Vagina (tissue), 2 donors: ENCODE measurements at regions not wholly inside any gene's neighbourhood (a gene's known extent, or its start where the extent isn't known, plus 50 kb on each side); places are given as distances from the start of the nearest gene placed in this dataset.

Source experiments
- POLR2A ChIP-seq, 2 donors: fragments of 450-650 bp; IDR thresholded peaks; one replicate each; pipeline ENCODE4 v1.6.1; 2017; ENCODE audit warnings: antibody characterized with exemption in 2 of 2, mild to moderate bottlenecking in 2 of 2, moderate library complexity in 2 of 2
- POLR2AphosphoS5 ChIP-seq, 2 donors: sonication (generic); formaldehyde crosslinking; IDR thresholded peaks; one replicate each; pipeline ENCODE4 v1.9.0; 2017; ENCODE audit warnings: antibody characterized with exemption in 2 of 2, mild to moderate bottlenecking in 2 of 2, low read depth in 1 of 2; ENCODE audit not compliant: insufficient read depth in 1 of 2
- TF ChIP-seq, protein P1 (sequence below), 3 experiments: fragments of 450-650 bp in 2 of 3; fragments of 200-600 bp in 1 of 3; sonication (generic) in 1 of 3; IDR thresholded peaks; one replicate each; pipeline ENCODE4 v1.5.1; 2017 to 2019; ENCODE audit warnings: antibody characterized with exemption in 3 of 3, mild to moderate bottlenecking in 2 of 3, moderate library complexity in 2 of 3

DNA sequence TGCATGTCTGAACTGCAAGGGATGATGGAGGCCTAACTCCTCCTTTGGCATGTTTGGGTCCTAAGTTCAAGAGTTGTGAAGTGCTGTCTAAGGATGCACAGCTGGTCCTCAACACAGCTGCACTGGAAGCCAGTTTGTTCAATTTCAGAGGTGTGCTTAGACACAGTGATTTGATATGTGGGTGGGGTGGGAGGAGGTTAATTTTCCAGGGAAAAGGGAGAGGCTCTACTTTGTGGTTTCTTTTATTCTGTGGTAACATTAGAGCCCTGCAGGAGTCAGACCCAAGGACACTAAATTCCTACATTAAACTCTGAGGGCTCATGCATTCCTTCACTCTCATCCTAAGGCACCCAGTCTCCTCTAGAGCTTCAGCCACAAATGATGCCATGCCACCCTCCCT, 188.4 kb upstream of the MAST4 start:
- TF ChIP-seq, protein P1, sequence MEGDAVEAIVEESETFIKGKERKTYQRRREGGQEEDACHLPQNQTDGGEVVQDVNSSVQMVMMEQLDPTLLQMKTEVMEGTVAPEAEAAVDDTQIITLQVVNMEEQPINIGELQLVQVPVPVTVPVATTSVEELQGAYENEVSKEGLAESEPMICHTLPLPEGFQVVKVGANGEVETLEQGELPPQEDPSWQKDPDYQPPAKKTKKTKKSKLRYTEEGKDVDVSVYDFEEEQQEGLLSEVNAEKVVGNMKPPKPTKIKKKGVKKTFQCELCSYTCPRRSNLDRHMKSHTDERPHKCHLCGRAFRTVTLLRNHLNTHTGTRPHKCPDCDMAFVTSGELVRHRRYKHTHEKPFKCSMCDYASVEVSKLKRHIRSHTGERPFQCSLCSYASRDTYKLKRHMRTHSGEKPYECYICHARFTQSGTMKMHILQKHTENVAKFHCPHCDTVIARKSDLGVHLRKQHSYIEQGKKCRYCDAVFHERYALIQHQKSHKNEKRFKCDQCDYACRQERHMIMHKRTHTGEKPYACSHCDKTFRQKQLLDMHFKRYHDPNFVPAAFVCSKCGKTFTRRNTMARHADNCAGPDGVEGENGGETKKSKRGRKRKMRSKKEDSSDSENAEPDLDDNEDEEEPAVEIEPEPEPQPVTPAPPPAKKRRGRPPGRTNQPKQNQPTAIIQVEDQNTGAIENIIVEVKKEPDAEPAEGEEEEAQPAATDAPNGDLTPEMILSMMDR (IDR thresholded peaks at IDR 0.05), result no peak
- no peak for TF ChIP-seq POLR2A (IDR thresholded peaks at IDR 0.05)
- TF ChIP-seq POLR2AphosphoS5 (IDR thresholded peaks at IDR 0.05; ENCODE audit: insufficient read depth in 1 of 2, low read depth in 1 of 2), result no peak
